Body of pancreas (tissue), 4 donors: ENCODE measurements at regions not wholly inside any gene's neighbourhood (a gene's known extent, or its start where the extent isn't known, plus 50 kb on each side); places are given as distances from the start of the nearest gene placed in this dataset.

Source experiments
- ATAC-seq: fragments of 150-250 bp; one replicate; pipeline ENCODE4 v1.9.1; 2016
- DNase-seq, 4 donors: peaks; one replicate each; pipeline ENCODE4 v3.0.0-alpha.2; 2019
- H3K27ac ChIP-seq, 4 donors: fragments of 200-600 bp; sonication (generic); 1 replicate in 3 of 4; 2 replicates in 1 of 4; pipeline versions ENCODE4 v1.5.1 to v1.6.1; 2016 to 2019; ENCODE audit warnings: mild to moderate bottlenecking in 1 of 4, mixed read lengths in 1 of 4, moderate library complexity in 1 of 4
- H3K27me3 ChIP-seq, 2 donors: fragments of 200-600 bp; sonication (generic); one replicate each; pipeline ENCODE4 v1.6.0; 2016; ENCODE audit warnings: mild to moderate bottlenecking in 1 of 2
- H3K36me3 ChIP-seq, 2 donors: fragments of 200-600 bp; sonication (generic); replicated peaks in 1 of 2; 2 replicates each; pipeline ENCODE4 v1.5.1; 2016; ENCODE audit warnings: low read depth in 2 of 2; ENCODE audit not compliant: insufficient read depth in 1 of 2
- H3K4me1 ChIP-seq: fragments of 200-600 bp; sonication (generic); one replicate; pipeline ENCODE4 v1.6.0; 2016
- H3K4me3 ChIP-seq, 2 donors: fragments of 200-600 bp; sonication (generic); 1 replicate in 1 of 2; 2 replicates in 1 of 2; pipeline ENCODE4 v1.5.1; 2016 to 2019
- H3K9me3 ChIP-seq, 3 donors: fragments of 200-600 bp; sonication (generic); 1 replicate in 2 of 3; 2 replicates in 1 of 3; pipeline ENCODE4 v1.5.1; 2016
- POLR2A ChIP-seq, 3 donors: fragments of 450-650 bp; IDR thresholded peaks; one replicate each; pipeline ENCODE4 v1.6.1; 2016; ENCODE audit warnings: antibody characterized with exemption in 3 of 3, mild to moderate bottlenecking in 2 of 3
- WGBS, 2 donors: methylation state at CpG; one replicate each; pipeline ENCODE4 v1.1.5; 2017; 5-methylcytosine and 5-hydroxymethylcytosine counted together
- intact Hi-C: fragments of 100-400 bp; cut with DNase I; formaldehyde crosslinking; loops from one replicate; pipeline ENCODE4 v1.15.1; 2023
- TF ChIP-seq, protein P1 (sequence below), 7 experiments: fragments of 450-650 bp in 4 of 7; fragments of 200-600 bp in 3 of 7; sonication (generic) in 3 of 7; IDR thresholded peaks; one replicate each; pipeline ENCODE4 v1.5.1; 2016 to 2019; ENCODE audit warnings: antibody characterized with exemption in 7 of 7

DNA sequence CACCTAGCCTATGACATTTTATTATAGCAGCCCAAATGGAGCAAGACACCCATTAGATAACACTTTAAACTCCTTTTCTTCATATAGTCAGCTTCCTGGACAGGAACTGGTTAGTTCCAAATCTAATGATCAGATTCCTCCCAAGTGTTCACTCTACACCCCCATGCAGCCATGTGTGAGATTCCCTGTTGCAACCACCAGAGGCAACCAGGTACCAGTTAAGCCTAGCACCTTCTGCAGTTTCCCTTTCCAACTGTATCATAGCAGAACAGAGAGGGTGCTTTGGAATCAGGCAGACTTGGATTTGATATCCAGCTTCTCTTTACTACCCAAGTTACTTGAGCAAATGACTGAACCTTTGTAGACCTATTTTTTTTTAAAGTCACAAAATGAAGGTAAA lies 296.6 kb upstream of the PCSK5 start:
- intact Hi-C loops, result no loop called here
- H3K36me3 ChIP-seq, result no peaks in the 10 kb centered on the region
- no peak for DNase-seq
- H3K27me3 ChIP-seq, result no peaks in the 10 kb centered on the region
- no peaks in the 10 kb centered on the region for H3K9me3 ChIP-seq
- H3K27ac ChIP-seq, result no peak overlapping the region
- TF ChIP-seq, protein P1, sequence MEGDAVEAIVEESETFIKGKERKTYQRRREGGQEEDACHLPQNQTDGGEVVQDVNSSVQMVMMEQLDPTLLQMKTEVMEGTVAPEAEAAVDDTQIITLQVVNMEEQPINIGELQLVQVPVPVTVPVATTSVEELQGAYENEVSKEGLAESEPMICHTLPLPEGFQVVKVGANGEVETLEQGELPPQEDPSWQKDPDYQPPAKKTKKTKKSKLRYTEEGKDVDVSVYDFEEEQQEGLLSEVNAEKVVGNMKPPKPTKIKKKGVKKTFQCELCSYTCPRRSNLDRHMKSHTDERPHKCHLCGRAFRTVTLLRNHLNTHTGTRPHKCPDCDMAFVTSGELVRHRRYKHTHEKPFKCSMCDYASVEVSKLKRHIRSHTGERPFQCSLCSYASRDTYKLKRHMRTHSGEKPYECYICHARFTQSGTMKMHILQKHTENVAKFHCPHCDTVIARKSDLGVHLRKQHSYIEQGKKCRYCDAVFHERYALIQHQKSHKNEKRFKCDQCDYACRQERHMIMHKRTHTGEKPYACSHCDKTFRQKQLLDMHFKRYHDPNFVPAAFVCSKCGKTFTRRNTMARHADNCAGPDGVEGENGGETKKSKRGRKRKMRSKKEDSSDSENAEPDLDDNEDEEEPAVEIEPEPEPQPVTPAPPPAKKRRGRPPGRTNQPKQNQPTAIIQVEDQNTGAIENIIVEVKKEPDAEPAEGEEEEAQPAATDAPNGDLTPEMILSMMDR (IDR thresholded peaks at IDR 0.05), result no peak
- TF ChIP-seq POLR2A (IDR thresholded peaks at IDR 0.05), result no peak
- ATAC-seq, result no peak
- H3K4me3 ChIP-seq, result no peak overlapping the region
- no peaks in the 10 kb centered on the region for H3K4me1 ChIP-seq

DNA sequence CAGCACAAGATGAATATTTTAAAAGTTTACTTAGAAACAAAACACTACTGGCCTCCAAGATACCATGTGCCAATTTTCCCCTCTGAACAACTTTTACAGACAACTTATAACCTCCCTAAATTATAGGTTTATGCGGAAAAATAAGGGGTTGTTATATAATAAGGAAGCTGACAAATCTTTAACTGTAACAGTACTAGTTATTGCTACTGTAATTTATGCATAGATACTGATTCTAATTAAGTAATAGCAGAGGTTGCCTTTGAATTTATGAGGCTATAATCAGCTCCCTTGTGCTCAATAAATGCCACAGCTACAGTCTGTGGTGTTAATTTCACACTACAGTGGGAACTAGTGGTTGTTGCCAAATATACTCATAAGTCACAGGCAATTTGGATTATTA lies 291.3 kb upstream of the PCSK5 start:
- 83 to 87% methylated on average over 1 of the region's 1 CpG for WGBS, 2 donors
- intact Hi-C loops, result no loop called here
- TF ChIP-seq, protein P1 (IDR thresholded peaks at IDR 0.05), result no peak
- no peak for TF ChIP-seq POLR2A (IDR thresholded peaks at IDR 0.05)
- Histone ChIP-seq H3K36me3 (no peaks in the 10 kb centered on the region), H3K4me3 (no peak overlapping the region), H3K27ac (no peak overlapping the region), H3K4me1 (no peaks in the 10 kb centered on the region), H3K9me3 (no peaks in the 10 kb centered on the region), H3K27me3 (no peaks in the 10 kb centered on the region)
- ATAC-seq (no peak), DNase-seq (no peak)

DNA sequence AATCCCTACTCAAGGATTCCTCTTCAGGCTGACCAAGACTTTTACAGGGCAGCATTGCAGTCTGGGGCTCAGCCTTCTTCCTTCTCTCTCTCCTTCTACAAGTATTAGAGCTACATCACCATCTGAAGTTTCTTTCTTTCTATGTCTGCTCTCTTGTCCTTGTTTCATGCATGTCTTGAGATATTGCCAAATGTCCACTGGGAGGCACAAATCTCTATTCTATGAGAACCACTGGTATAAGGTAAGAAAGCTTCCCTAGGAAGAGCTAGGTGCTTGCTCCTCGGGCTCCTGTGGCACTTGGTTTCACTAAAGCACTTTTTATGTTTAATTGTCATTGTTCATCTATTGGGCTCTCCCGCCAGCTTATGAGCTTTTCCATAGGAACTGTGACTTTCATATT lies 289.2 kb upstream of the PCSK5 start:
- WGBS, 2 donors, result 59 to 82% methylated on average over 2 of the region's 2 CpGs
- intact Hi-C loops, result no loop called here
- DNase-seq (no peak), ATAC-seq (no peak)
- Histone ChIP-seq H3K4me1 (no peaks in the 10 kb centered on the region), H3K27ac (no peak overlapping the region), H3K36me3 (no peaks in the 10 kb centered on the region), H3K27me3 (no peaks in the 10 kb centered on the region), H3K9me3 (no peaks in the 10 kb centered on the region), H3K4me3 (no peak overlapping the region)
- TF ChIP-seq, protein P1 (IDR thresholded peaks at IDR 0.05), result no peak
- no peak for TF ChIP-seq POLR2A (IDR thresholded peaks at IDR 0.05)

DNA sequence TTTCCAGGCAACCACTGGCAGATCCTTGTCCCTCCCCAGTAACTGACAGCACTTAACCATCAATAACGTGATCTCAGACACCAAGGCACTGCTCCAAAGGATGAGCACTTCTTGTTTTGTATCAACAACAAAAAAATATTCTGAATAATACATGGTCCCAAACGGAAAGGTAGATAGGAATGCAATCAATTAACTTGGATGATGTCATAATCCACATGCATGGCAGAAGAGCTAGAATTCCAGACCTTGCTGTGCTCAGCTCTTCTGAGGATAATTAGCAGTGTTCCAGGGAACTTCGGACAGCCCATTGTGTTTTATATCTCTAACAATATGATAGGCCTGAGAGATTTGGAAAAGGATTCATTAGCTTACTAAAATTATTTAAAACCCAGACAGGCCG lies 288.4 kb upstream of the PCSK5 start:
- Histone ChIP-seq H3K4me1 (no peaks in the 10 kb centered on the region), H3K27ac (no peak overlapping the region), H3K36me3 (no peaks in the 10 kb centered on the region), H3K4me3 (no peak overlapping the region), H3K27me3 (no peaks in the 10 kb centered on the region), H3K9me3 (no peaks in the 10 kb centered on the region)
- WGBS, 2 donors, result 53 to 54% methylated on average over 4 of the region's 4 CpGs
- no peak for ATAC-seq
- no peak for DNase-seq
- TF ChIP-seq POLR2A (IDR thresholded peaks at IDR 0.05), result no peak
- TF ChIP-seq, protein P1 (IDR thresholded peaks at IDR 0.05), result no peak
- intact Hi-C loops, result no loop called here

DNA sequence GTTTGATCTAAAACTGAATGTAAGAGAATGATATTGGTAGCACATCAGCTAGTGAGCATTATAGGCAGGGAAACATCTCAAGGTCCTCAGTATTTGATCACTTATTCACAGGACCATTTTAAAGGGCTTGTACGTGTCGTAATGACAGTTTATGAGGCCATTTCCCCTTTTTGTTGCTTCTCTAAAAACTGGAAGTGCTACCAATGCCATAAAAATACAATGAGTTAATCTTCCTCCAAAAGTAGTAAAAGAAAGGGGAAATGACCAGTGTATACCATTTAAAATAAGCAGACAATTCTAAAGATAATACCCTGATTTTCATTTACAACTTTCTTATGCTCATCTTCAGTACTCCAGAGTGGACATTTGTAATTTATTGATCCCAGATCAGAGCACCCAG lies 285.8 kb upstream of the PCSK5 start:
- no peak overlapping the region for H3K4me3 ChIP-seq
- intact Hi-C loops, result no loop called here

More for the DNA sequence above, 285.8 kb upstream of the PCSK5 start:
- H3K27me3 ChIP-seq, result no peaks in the 10 kb centered on the region
- H3K4me1 ChIP-seq, result no peaks in the 10 kb centered on the region
- TF ChIP-seq, protein P1 (IDR thresholded peaks at IDR 0.05), result no peak
- TF ChIP-seq POLR2A (IDR thresholded peaks at IDR 0.05), result no peak
- no peaks in the 10 kb centered on the region for H3K36me3 ChIP-seq
- no peak for ATAC-seq
- no peaks in the 10 kb centered on the region for H3K9me3 ChIP-seq
- no peak overlapping the region for H3K27ac ChIP-seq
- no peak for DNase-seq
- 59 to 62% methylated on average over 2 of the region's 2 CpGs for WGBS, 2 donors
